ENCODE measurements at regions not wholly inside any gene's neighbourhood (a gene's known extent, or its start where the extent isn't known, plus 50 kb on each side); places are given as distances from the start of the nearest gene placed in this dataset.
"Not testable (repeated sequence)": the region's sequence is repeated elsewhere in the genome, so short reads cannot be mapped to it uniquely, and the experiment has no call there.

DNA sequence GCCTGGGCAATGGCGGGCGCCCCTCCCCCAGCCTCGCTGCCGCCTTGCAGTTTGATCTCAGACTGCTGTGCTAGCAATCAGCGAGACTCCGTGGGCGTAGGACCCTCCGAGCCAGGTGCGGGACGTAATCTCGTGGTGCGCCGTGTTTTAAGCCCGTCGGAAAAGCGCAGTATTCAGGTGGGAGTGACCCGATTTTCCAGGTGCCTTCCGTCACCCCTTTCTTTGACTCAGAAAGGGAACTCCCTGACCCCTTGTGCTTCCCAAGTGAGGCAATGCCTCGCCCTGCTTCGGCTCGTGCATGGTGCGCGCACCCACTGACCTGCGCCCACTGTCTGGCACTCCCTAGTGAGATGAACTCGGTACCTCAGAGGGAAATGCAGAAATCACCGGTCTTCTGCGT, 815.9 kb upstream of the ARRDC3 start:
- not testable (repeated sequence) for TF ChIP-seq POLR2A (IDR thresholded peaks at IDR 0.05)
- TF ChIP-seq, protein P1, sequence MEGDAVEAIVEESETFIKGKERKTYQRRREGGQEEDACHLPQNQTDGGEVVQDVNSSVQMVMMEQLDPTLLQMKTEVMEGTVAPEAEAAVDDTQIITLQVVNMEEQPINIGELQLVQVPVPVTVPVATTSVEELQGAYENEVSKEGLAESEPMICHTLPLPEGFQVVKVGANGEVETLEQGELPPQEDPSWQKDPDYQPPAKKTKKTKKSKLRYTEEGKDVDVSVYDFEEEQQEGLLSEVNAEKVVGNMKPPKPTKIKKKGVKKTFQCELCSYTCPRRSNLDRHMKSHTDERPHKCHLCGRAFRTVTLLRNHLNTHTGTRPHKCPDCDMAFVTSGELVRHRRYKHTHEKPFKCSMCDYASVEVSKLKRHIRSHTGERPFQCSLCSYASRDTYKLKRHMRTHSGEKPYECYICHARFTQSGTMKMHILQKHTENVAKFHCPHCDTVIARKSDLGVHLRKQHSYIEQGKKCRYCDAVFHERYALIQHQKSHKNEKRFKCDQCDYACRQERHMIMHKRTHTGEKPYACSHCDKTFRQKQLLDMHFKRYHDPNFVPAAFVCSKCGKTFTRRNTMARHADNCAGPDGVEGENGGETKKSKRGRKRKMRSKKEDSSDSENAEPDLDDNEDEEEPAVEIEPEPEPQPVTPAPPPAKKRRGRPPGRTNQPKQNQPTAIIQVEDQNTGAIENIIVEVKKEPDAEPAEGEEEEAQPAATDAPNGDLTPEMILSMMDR (IDR thresholded peaks at IDR 0.05 in 4 of 5, conservative IDR thresholded peaks at IDR 0.05 in 1 of 5): not testable (repeated sequence)
